Dendritic cell treated with granulocyte-macrophage colony-stimulating factor and Interleukin-4, amounts not matched to agents 40 ng/mL and 50 ng/mL, for 4 days (primary cell): ENCODE measurements at regions not wholly inside any gene's neighbourhood (a gene's known extent, or its start where the extent isn't known, plus 50 kb on each side); places are given as distances from the start of the nearest gene placed in this dataset.

Experiments used
- H3K27ac Mint-ChIP-seq: one replicate; pipeline ENCODE4 v1.8.0; 2022; ENCODE audit warnings: mild to moderate bottlenecking, mixed read lengths
- H3K27me3 Mint-ChIP-seq: one replicate; pipeline ENCODE4 v1.8.0; 2022; ENCODE audit warnings: mild to moderate bottlenecking, mixed read lengths
- H3K36me3 Mint-ChIP-seq: one replicate; pipeline ENCODE4 v1.8.0; 2022; ENCODE audit warnings: low read depth, mixed read lengths
- H3K4me1 Mint-ChIP-seq: one replicate; pipeline ENCODE4 v1.8.0; 2022; ENCODE audit warnings: low read depth, mixed read lengths
- H3K4me3 Mint-ChIP-seq: one replicate; pipeline ENCODE4 v1.8.0; 2022; ENCODE audit warnings: mild to moderate bottlenecking, moderate library complexity, mixed read lengths
- H3K9me3 Mint-ChIP-seq: one replicate; pipeline ENCODE4 v1.8.0; 2022; ENCODE audit warnings: mixed read lengths
- intact Hi-C: fragments of 100-400 bp; cut with micrococcal nuclease; formaldehyde crosslinking; loops from one replicate; pipeline ENCODE4 v1.15.0; 2022

GRCh38 chr10:107649249-107649648 lies 484.7 kb upstream of the SORCS1 start:
- intact Hi-C loops, result no loop called here
- Mint-ChIP-seq H3K4me1 (peaks cover 7% of the 10 kb centered on the region), H3K4me3 (no peak overlapping the region), H3K27me3 (no peaks in the 10 kb centered on the region), H3K36me3 (no peaks in the 10 kb centered on the region), H3K27ac (no peak overlapping the region), H3K9me3 (no peaks in the 10 kb centered on the region)

- Mint-ChIP-seq H3K36me3 (no peaks in the 10 kb centered on the region), H3K27ac (no peak overlapping the region), H3K27me3 (no peaks in the 10 kb centered on the region), H3K4me3 (no peak overlapping the region), H3K9me3 (no peaks in the 10 kb centered on the region), H3K4me1 (no peaks in the 10 kb centered on the region)
- intact Hi-C loops, result no loop called here
These were observed 483.0 kb upstream of the SORCS1 start for GRCh38 chr10:107647462-107647861.

GRCh38 chr10:107631876-107632275 lies 467.4 kb upstream of the SORCS1 start:
- H3K4me1 Mint-ChIP-seq, result no peaks in the 10 kb centered on the region

GRCh38 chr10:107626862-107627261 lies 462.4 kb upstream of the SORCS1 start:
- H3K4me3 Mint-ChIP-seq, result no peak overlapping the region
- H3K4me1 Mint-ChIP-seq, result no peaks in the 10 kb centered on the region
- no peak overlapping the region for H3K27ac Mint-ChIP-seq
- H3K36me3 Mint-ChIP-seq, result no peaks in the 10 kb centered on the region
- peaks cover 1% of the 10 kb centered on the region for H3K27me3 Mint-ChIP-seq
- intact Hi-C loops, result no loop called here
- no peaks in the 10 kb centered on the region for H3K9me3 Mint-ChIP-seq

More at GRCh38 chr10:107631876-107632275, 467.4 kb upstream of the SORCS1 start:
- Mint-ChIP-seq H3K27ac (no peak overlapping the region), H3K36me3 (no peaks in the 10 kb centered on the region), H3K9me3 (peaks cover 10% of the 10 kb centered on the region), H3K27me3 (no peaks in the 10 kb centered on the region), H3K4me3 (no peak overlapping the region)
- intact Hi-C loops, result no loop called here

- Mint-ChIP-seq H3K27me3 (peaks cover 1% of the 10 kb centered on the region), H3K27ac (no peak overlapping the region), H3K9me3 (no peaks in the 10 kb centered on the region), H3K4me3 (no peak overlapping the region), H3K36me3 (no peaks in the 10 kb centered on the region), H3K4me1 (peaks cover 6% of the 10 kb centered on the region)
- intact Hi-C loops, result no loop called here
These were observed 458.8 kb upstream of the SORCS1 start for GRCh38 chr10:107623292-107623691.

- no peaks in the 10 kb centered on the region for H3K36me3 Mint-ChIP-seq
- H3K27me3 Mint-ChIP-seq, result no peaks in the 10 kb centered on the region
- H3K9me3 Mint-ChIP-seq, result no peaks in the 10 kb centered on the region
- H3K4me1 Mint-ChIP-seq, result peaks cover 26% of the 10 kb centered on the region
- intact Hi-C loops, result no loop called here
- H3K27ac Mint-ChIP-seq, result no peak overlapping the region
- H3K4me3 Mint-ChIP-seq, result no peak overlapping the region
These were observed 454.6 kb upstream of the SORCS1 start for GRCh38 chr10:107619139-107619538.

GRCh38 chr10:107618504-107618994 lies 454.0 kb upstream of the SORCS1 start:
- Mint-ChIP-seq H3K4me3 (no peak overlapping the region), H3K27ac (no peak overlapping the region), H3K27me3 (no peaks in the 10 kb centered on the region), H3K9me3 (no peaks in the 10 kb centered on the region), H3K36me3 (no peaks in the 10 kb centered on the region), H3K4me1 (peaks cover 26% of the 10 kb centered on the region)
- intact Hi-C loops, result no loop called here

- Mint-ChIP-seq H3K36me3 (no peaks in the 10 kb centered on the region), H3K9me3 (no peaks in the 10 kb centered on the region), H3K4me3 (no peak overlapping the region), H3K27me3 (peaks cover 1% of the 10 kb centered on the region), H3K4me1 (peaks cover 26% of the 10 kb centered on the region), H3K27ac (no peak overlapping the region)
- intact Hi-C loops, result no loop called here
These were observed 452.2 kb upstream of the SORCS1 start for GRCh38 chr10:107616463-107617410.

- H3K4me3 Mint-ChIP-seq, result no peak overlapping the region
- H3K27ac Mint-ChIP-seq, result no peak overlapping the region
- intact Hi-C loops, result no loop called here
- H3K27me3 Mint-ChIP-seq, result peaks cover 1% of the 10 kb centered on the region
- no peaks in the 10 kb centered on the region for H3K36me3 Mint-ChIP-seq
- peaks cover 26% of the 10 kb centered on the region for H3K4me1 Mint-ChIP-seq
- H3K9me3 Mint-ChIP-seq, result no peaks in the 10 kb centered on the region
These were observed 451.5 kb upstream of the SORCS1 start for GRCh38 chr10:107616031-107616430.

- H3K4me1 Mint-ChIP-seq, result peaks cover 26% of the 10 kb centered on the region
- peaks cover 1% of the 10 kb centered on the region for H3K27me3 Mint-ChIP-seq
- H3K36me3 Mint-ChIP-seq, result no peaks in the 10 kb centered on the region
- intact Hi-C loops, result no loop called here
- H3K4me3 Mint-ChIP-seq, result no peak overlapping the region
- H3K9me3 Mint-ChIP-seq, result no peaks in the 10 kb centered on the region
- no peak overlapping the region for H3K27ac Mint-ChIP-seq
These were observed 450.6 kb upstream of the SORCS1 start for GRCh38 chr10:107614939-107615685.

- intact Hi-C loops, result no loop called here
- no peak overlapping the region for H3K27ac Mint-ChIP-seq
- H3K27me3 Mint-ChIP-seq, result peaks cover 2% of the 10 kb centered on the region
- H3K9me3 Mint-ChIP-seq, result no peaks in the 10 kb centered on the region
- peaks cover 6% of the 10 kb centered on the region for H3K4me1 Mint-ChIP-seq
- H3K36me3 Mint-ChIP-seq, result no peaks in the 10 kb centered on the region
- no peak overlapping the region for H3K4me3 Mint-ChIP-seq
These were observed 446.6 kb upstream of the SORCS1 start for GRCh38 chr10:107611115-107611514.

GRCh38 chr10:107589081-107589480 lies 424.6 kb upstream of the SORCS1 start:
- Mint-ChIP-seq H3K4me1 (peaks cover 6% of the 10 kb centered on the region), H3K27me3 (no peaks in the 10 kb centered on the region), H3K9me3 (peaks cover 28% of the 10 kb centered on the region), H3K27ac (no peak overlapping the region), H3K36me3 (no peaks in the 10 kb centered on the region), H3K4me3 (no peak overlapping the region)
- intact Hi-C loops, result no loop called here

- Mint-ChIP-seq H3K36me3 (no peaks in the 10 kb centered on the region), H3K9me3 (peaks cover 28% of the 10 kb centered on the region), H3K27ac (no peak overlapping the region), H3K4me1 (peaks cover 6% of the 10 kb centered on the region), H3K4me3 (no peak overlapping the region), H3K27me3 (no peaks in the 10 kb centered on the region)
- intact Hi-C loops, result no loop called here
These were observed 421.1 kb upstream of the SORCS1 start for GRCh38 chr10:107585630-107586029.

- Mint-ChIP-seq H3K9me3 (peaks cover 28% of the 10 kb centered on the region), H3K4me3 (no peak overlapping the region), H3K27me3 (no peaks in the 10 kb centered on the region), H3K36me3 (no peaks in the 10 kb centered on the region), H3K4me1 (peaks cover 6% of the 10 kb centered on the region), H3K27ac (no peak overlapping the region)
- intact Hi-C loops, result no loop called here
These were observed 419.5 kb upstream of the SORCS1 start for GRCh38 chr10:107583974-107584373.
